HT1080 (cell line): ENCODE measurements at regions not wholly inside any gene's neighbourhood (a gene's known extent, or its start where the extent isn't known, plus 50 kb on each side); places are given as distances from the start of the nearest gene placed in this dataset.

Source experiments
- DNase-seq: peaks from one replicate; pipeline ENCODE4 v3.0.0-alpha.2; 2015; ENCODE audit warnings: low read depth

DNA sequence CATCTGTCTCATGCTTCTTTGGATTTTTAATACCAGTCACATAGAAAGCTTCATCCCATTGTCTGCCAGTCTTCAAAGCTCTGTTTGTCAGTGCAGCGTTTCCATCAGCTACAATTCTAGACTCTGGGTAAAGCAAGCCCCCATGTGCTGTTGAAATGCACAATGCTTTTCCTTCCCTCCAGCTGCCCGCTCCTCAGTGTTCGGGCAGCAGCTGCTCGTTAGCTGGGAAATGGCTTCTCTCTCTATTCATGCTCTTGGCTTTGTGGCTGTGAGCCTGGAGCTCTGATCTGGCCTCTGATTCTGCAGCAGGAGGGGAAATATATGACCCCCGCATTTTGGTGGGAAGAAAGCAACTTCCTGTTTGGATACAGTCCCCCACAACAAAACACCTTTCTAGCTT lies 213.0 kb upstream of the CDYL start:
- DNase-seq, result no peak

DNA sequence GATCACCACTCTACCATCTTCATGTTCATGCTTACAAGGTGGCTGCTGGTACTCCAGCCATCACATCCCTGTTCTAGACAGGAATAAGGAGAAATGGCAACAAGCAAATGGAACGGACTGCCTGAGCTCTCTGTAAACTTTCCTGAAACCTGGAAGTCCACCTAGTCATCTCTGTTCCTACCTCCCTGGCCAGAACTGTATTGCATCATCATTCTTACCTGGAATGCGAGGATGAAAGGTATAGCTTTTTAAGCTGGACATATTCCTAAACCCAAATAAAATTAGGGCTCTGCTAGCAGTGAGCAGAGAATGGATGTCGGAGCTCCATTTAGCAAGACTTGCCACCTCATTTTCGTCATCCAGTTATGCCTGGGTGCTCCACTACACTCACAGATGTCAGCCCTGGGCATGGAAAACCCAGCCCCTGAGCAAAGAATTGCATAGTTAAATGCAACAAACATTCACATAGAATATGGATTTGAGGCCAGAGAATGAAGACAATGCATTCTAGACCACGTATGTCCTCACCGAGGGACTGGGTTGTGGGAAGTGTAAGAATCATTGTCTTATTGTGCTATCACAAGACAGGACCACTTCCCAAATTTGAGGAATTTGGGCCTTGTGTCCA lies 214.3 kb upstream of the CDYL start:
- DNase-seq, result no peak

DNA sequence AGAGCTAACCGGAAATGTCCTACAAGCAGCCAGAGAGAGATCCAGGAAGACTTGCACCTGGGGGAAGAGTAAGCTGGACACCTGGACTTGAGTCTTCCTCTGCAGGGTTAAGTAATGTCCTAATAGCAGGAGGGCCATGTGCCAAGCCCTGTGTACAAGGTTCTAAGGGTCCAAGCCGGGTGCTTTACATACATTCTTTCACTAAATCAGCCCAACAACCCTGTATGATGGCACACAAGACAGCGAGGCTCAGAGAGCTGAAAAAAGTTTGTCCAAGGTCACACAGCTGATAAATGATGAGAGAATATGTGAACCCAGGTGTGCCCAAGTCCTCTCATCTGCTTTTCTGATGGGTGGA lies 215.1 kb upstream of the CDYL start:
- no peak for DNase-seq

DNA sequence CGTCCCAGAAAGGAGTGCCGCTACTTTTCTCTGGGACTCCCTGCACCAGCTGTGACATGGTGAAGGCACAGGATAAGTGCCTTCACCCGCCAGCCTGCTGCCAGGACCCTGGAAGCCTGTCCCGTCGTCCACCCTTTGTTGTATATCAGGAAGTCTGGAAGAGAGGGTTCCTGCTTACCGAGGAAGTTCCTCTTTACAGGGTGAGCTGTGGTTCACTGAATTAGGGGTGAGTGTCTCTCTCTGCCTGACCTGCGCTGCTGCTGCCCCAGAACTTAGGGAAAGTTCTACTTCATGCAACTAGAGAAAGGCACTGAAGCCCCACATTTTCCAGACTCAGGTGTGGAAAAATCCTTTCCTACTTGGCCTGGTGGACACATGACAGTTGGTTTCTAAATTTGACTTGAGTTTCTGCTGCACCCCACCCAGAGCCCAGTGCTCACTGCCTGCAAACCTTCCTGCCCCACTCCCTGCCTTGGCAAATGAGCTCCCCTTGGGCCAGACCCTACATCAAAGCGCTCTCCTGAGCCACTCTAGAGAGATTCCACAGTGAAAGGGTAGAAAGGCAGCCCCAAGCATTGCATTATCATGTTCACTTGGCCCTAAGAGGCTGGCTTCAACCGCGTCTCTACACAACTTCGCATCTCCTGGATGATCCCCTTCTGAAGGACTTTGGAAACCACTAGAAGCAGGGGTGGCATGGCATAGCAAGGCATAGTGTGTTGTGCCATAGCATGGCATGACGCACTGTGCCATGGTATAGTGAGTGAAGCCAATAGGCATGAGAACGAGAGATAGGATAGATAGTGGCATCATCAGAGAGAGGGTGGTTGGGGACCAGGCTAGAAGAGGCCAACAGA lies 215.8 kb upstream of the CDYL start:
- no peak for DNase-seq

DNA sequence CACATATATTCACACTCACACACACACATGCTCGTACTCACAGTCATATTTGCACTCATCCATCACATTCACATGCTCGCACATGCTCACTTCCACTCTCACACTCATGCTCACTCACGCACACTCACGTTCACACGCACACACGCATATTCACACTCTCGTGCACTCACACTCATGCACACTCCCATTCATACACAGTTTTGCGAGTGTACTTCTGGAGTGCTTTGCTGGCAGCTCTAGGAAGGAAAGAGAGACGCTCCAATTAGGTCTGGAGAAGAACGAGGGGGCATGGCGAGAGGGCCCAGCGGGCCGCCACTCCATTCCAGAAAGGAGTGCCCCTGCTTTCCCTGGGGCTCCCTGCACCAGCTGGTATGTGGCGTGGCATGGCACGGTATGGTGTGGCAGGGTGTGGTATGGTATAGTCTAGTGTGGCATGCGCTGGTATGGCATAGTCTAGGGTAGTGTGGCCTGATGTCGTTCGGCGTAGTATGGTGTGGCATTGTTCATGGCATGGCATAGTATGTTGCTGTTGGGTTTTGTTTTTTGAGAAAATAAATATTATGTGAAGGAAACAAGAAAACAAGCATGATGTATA lies 216.8 kb upstream of the CDYL start:
- no peak for DNase-seq

DNA sequence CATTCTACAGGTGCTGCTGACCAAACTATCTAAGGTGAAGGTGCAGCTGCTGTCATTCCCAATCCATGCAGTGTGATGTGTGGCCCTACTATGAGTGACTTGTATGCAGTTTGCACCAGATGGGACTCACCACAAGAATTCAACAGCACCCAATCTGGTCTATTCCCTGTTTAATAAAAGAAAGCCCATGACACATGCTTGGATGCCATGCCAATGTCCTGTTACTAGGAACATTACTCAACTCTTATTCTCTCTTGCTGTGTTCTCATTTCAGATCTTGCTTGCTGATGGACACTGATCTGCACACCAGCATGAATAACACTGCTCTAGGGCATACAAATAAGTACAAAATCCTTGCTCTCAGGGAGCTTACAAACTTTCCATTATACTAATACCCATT lies 221.6 kb upstream of the CDYL start:
- no peak for DNase-seq

DNA sequence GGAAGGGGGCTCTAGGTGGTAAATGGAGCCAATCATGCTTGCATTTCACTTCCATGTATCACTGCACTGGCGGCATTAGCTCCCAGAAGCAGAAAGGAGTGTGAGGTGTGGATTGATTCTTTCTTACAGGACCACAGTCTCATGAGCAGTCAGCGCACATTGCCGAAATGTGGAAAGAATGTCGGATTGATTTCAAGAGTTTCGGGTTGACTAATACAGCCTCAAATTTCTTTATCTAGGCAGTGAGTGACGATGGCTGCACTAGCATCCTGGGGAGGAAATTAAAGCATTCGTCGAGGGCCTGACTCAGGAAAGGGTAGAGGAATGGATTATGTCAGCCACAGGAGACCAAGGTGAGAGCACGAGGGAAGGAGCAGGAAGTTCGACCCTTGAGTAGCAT lies 222.8 kb upstream of the CDYL start:
- DNase-seq, result no peak

DNA sequence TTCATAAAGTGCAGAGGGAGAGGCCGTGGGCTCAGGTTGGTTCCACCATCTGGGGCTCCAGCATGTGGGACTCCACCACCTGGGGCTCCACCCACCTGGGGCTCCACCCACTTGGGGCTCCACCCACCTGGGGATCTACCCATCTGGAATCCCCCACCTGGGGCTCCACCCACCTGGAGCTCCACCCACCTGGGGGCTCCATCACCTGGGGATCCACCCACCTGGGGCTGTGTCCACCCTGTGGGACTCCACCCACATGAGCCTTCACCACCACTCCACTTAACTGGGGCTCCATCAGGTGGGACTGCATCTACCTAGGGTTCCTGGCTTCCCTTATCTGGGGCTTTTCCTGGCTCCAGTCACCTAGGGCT lies 226.0 kb upstream of the CDYL start:
- DNase-seq, result no peak

DNA sequence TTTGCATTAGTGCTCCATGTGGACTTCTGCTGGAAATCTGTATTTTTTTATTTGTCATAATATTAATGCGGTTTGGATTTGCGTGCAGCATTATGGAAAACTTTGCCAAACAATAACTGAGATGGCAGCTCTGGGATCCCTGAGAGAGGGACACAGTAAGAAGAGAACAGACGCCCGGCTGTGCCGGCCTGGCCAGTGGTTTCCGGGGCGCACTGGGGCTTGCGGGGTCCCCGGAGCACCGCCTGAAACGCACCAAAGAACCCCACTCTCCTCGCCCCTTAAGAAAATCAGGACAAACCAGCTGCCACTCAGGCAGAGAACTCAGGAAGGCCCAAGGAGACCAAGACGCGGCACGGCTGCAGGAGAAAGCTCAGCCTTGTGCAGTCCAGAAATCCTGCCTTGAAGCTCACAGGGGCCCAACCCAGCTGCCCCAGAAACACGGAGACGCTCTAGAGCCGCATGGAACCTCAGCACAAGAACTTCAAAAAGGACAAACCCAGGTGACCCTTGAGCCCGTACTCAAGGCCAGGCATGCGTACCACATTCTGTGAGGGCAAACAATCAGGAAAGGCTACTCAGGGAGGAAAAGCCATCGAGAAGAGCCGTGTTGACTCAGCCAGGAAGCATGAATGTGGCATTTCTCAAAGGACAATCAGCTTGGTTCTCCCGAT lies 226.5 kb upstream of the CDYL start:
- no peak for DNase-seq

DNA sequence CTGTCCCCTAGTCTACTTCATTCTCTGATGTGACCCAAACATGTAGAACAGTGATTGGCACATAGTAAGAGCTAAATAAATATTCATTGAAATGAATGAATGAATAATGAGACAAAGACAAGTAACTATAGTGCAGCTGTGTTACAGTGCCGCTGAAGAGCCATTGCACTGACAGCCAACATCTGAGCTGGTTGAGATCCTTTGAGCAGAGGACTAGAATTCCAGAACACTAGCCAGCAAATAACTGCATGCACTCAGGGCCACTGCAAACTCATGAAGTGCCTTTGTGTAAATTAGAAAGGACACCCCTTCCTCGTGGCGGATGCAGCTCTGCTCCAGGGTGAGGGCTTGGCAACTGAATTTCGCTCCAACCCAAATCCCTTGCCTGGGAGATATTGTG lies 230.3 kb upstream of the CDYL start:
- DNase-seq, result no peak

DNA sequence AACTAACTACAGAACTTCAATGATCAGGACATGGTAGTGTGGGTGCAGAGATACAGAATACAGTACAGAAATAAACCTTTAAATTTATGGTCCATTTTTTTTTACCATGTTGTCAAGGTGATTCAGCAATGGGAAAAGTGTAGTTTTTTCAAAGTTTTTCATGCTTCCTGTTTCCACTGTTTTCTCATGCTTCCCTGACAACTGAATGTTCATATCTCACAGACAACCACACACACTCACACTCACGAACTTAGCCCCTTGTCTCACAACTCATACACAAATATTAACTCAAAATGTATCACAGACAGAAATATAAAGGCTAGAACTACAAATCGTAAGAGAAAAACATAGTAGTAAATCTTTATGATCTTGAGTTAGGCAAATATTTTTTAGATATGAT lies 232.6 kb upstream of the CDYL start:
- peak; percentile 14 for DNase-seq

DNA sequence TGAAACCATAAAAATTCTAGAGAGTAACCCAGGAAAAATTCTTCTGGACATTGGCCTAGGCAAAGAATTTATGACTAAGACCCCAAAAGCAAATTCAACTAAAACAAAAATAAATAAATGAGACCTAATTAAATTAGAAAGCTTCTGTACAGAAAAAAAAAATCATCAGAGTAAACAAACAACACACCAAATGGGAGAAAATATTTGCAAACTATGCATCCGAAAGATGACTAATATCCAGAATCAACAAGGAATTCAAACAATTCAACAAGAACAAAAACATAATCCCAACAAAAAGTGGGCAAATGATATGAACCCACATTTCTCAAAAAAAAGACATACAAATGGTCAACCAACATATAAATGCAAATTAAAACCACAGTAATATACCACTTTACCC lies 242.6 kb upstream of the CDYL start:
- no peak for DNase-seq

DNA sequence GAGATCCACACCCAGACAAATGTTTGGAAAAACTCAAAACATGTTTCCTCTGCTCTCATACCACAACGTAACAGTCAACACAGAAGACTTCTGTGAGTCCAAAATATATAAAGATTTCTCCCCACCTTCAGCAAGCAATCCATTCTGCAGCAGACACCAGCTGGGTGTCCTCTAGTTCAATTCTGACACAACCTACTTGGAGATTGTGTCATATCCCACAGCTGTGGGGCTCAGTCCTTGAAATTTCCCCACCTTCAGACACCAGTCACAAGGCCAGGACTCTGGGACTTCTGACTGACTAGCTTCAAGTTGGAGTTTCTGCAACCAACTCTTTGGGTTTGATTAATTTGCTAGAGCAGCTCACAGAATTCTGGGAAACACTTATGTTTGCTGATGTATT lies 244.8 kb upstream of the CDYL start:
- DNase-seq, result no peak

DNA sequence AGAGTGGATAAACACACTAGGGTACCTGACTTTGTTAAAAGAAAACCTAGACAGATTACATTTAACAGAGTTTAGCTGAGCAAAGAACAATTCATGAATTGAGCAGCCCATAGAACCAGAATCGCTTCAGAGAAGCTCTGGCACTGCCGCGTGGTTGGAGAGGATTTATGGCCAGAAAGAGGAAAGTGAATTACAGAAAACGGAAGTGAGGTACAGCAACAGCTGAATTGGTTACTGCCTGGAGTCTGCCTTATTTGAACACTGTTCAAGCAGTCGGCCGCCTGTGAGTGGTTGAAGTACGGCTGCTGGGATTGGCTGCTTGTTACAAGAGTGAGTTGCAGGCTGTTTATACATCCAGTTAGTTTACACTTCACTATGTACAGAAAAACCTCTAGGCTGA lies 253.8 kb upstream of the CDYL start:
- DNase-seq, result no peak

DNA sequence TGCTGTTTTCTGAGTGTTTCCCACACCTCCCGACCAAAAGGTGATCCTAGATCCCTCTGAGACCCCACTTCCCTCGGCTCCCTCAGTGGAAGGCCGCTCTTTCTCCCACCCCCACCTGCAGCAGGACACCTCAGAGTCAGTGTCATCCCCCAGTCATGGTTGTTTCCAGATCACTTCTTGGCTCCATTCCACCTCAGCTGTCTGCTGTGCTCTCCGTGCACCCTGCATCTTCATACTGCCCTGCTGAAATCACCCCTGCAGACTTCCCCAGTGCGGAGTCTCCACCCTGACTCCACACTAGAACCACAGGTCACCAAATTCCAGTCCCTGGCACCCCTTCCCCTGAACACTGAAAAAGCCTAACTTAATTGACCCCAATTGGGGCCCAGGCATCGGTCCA lies 255.1 kb upstream of the CDYL start:
- DNase-seq, result no peak

DNA sequence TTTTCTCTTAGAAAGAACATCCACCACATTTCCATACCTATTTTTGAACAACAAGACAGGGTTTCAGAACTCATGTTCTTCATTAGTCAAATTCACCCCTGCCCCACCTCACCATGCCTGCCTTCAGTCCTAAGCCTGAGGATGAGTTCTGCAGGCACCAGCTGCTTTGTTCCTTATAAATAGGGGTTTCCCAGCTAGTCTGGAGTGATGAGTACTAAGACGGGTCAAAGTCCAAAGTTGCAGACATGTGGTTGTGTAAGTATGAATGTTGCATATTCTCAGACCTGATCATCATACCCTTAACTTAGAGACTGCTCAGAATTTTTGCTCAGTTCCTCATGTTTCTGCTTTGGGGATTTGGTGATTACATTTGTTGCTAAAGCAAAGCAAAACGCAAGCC lies 257.7 kb upstream of the CDYL start:
- no peak for DNase-seq

DNA sequence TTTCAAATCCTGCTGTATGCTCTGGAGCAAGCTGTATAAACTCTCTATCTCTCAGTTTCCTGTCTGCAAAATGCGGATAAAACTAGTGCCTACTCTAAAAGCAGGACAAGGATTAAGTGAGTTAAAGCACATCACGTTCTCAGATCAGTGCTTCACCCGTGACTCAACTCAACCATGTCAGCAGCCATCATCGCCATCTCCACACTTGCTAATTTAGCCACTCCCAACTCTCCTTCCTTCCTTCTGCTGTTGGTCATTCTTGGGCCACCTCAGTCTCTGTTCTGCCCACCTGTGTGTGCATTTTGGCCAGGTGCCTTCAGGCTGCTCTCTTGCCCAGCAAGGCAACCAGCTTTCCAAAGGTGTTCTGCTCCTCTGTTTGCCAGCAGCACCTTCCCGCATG lies 260.0 kb upstream of the CDYL start:
- DNase-seq, result no peak

DNA sequence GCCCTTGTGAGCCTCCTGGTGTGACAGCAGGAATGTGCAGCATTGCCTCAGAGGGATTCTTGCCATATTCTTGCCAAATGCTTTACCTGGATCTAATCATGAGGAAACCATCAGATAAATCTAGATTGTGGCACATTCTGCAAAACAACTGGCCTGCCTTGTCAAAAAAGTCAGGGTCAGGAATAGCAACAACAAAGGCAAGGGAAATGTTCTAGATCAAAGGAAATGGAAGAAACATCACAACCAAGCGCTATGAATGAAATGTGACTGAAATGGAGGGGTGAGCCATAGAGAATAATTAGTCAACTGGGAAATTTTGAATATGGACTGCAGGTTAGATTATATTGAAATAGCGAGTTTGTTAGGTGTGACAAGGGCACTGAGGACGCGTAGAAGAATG lies 262.6 kb upstream of the CDYL start:
- no peak for DNase-seq

DNA sequence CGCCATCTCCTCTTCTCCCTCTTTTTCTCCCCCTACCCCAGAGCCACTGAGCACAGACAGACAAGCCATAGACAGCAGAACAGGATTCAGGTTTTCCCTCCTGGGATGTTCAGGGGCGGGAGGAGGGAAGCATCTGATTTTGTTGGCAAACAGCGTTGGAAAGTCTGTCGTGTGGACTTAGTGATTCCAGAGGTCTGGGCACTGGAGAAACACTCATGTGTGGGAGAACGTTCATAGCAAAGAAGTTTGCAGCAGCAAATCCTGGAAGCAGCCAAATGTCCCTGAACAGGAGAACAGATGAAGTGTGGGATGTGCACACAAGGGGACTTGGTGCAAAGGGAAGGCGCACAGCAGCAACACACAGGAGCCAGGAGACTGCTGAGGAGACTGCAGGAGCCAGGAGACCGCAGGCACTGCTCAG lies 264.1 kb upstream of the CDYL start:
- no peak for DNase-seq

DNA sequence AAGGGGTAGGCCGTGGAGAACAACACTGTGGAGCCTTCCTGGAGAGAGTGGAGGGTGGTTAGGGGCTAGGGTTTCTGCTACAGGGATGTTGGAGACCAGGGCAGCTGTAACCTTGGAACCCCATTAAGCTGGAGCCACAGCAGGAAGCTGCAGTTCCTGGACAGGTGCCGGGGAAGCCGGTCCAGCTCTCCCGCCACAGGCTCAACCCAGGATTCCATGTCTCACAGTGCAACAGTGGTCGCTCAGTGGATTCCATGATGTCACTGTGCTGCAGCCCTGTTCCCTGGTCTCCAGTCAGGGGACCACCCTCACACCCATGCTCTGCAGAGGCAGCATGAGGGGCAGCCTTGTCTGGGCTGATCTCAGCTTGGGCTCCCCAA lies 264.6 kb upstream of the CDYL start:
- DNase-seq, result no peak

DNA sequence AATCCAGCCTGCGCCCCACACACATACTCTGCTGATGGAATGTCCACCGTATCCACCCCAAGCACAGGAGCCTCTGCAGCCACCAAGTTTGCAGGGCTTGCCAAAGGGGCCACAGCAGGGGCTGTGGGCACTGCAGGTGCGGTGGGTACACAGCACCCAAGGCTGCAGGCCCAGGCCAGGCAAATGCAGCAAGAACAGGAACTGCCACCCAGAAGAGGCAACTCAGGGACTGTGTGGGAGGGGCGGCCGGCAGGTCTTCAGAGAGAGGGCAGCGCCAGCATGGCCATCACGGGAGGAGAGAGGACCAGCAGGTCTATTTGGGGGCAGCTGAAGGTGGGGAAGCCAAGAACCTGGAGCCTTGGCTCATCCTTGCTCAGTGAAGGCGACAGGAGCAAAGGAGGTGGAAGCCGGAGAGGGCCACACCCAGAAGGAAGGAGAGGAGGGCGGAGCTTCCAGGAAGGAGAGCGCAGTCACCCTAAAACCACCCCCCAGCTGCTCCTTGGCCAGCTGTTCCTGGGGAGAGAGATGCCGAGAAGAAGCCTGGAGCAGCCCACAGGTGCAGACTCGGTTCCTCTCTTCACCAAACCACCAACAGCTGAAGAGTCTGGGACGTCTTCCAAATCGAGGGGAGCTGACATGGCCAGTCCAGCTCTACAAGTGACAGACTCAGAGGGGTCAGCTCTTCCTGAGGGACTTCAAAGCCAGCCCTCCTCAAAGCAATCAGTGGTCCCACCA lies 265.1 kb upstream of the CDYL start:
- DNase-seq, result no peak

DNA sequence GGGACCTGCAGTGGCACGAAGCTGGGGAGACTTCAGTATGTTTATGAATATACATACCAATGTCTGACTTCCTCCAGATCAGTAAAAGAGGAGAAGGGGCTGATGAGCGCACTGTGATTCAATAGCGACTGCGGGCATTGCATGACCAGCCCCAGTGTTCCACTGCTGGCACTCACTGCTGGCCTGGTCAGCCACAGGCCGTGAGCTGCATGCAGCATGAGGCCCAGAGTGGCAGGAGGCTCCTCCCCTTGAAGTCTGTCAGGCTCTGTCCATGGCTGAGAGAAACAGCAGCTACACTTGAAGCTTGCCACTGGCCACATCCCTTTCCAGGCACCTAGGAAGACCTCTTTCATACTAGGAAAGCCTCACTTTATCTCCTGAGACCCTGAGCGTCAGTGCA lies 265.9 kb upstream of the CDYL start:
- no peak for DNase-seq
